Activated T-cell treated with anti-CD3 and anti-CD28 coated beads, Interleukin-2, amount 50 U/mL, for 72 hours (primary cell): ENCODE measurements at regions not wholly inside any gene's neighbourhood (a gene's known extent, or its start where the extent isn't known, plus 50 kb on each side); places are given as distances from the start of the nearest gene placed in this dataset.

ENCODE experiments used
- ATAC-seq, 2 donors: fragments of 150-1000 bp; cut with Tn5 transposase; replicated peaks in 1 of 2; 2 replicates each; pipeline ENCODE4 v1.10.0; 2021; ENCODE audit warnings: moderate library complexity in 2 of 2, mild to moderate bottlenecking in 1 of 2
- DNase-seq, 2 donors: peaks; one replicate each; pipeline ENCODE4 v3.0.0; 2021 to 2022; ENCODE audit warnings: mixed read lengths in 1 of 2
- H3K27ac Mint-ChIP-seq: one replicate; pipeline ENCODE4 v1.8.0; 2022; ENCODE audit warnings: mild to moderate bottlenecking, moderate library complexity, mixed read lengths
- H3K27me3 Mint-ChIP-seq: one replicate; pipeline ENCODE4 v1.8.0; 2022; ENCODE audit warnings: low read depth, mixed read lengths
- H3K36me3 Mint-ChIP-seq, 2 donors: one replicate each; pipeline ENCODE4 v1.8.0; 2022; ENCODE audit warnings: mixed read lengths in 2 of 2, mild to moderate bottlenecking in 1 of 2; ENCODE audit not compliant: insufficient read depth in 2 of 2
- H3K4me1 Mint-ChIP-seq: one replicate; pipeline ENCODE4 v1.8.0; 2022; ENCODE audit warnings: low read depth, mixed read lengths
- H3K4me3 Mint-ChIP-seq, 2 donors: one replicate each; pipeline ENCODE4 v1.8.0; 2022; ENCODE audit warnings: mild to moderate bottlenecking in 2 of 2, mixed read lengths in 2 of 2, moderate library complexity in 2 of 2
- H3K9me3 Mint-ChIP-seq, 2 donors: one replicate each; pipeline ENCODE4 v1.8.0; 2022; ENCODE audit warnings: mixed read lengths in 2 of 2

DNA sequence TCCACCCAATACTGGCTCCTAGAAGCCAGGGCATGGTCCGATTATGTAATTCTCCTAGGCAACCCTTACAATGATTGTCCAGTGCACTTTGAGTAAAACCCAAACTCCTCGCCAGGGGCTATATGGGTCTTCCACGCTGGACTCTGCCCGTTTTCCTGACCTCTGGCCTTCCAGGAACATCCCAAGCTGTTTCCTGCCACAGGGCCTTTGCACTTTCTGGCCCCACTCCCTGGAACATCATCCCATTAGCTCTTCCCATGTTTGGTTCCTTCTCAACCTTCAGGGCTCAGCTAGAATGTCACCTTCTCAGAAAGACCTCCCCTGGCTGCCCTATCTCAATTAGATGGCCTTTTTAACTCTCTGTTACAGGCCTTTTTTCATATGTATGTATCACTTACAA, 85.4 kb downstream of the IRF2BPL start:
- ATAC-seq (no peak), DNase-seq (no peak)
- Mint-ChIP-seq H3K9me3 (no peaks in the 10 kb centered on the region), H3K27ac (no peak overlapping the region), H3K36me3 (peaks cover 0 to 2% of the 10 kb centered on the region in 2 donors), H3K4me1 (peaks cover 46% of the 10 kb centered on the region), H3K4me3 (peak overlapping the region in 1 of 2 donors; percentile 24), H3K27me3 (no peaks in the 10 kb centered on the region)

- peak; percentile 62 to 66 for ATAC-seq
- H3K27ac Mint-ChIP-seq = peak overlapping the region; percentile 31
- H3K9me3 Mint-ChIP-seq = no peaks in the 10 kb centered on the region
- H3K36me3 Mint-ChIP-seq = peaks cover 0 to 2% of the 10 kb centered on the region in 2 donors
- peaks cover 37% of the 10 kb centered on the region for H3K4me1 Mint-ChIP-seq
- no peaks in the 10 kb centered on the region for H3K27me3 Mint-ChIP-seq
- peak overlapping the region in 1 of 2 donors; percentile 0 for H3K4me3 Mint-ChIP-seq
- peak in 1 of 2 donors; percentile 38 for DNase-seq
Observed at GRCh38 chr14:76941946-76942805, 86.3 kb downstream of the IRF2BPL start.

- Mint-ChIP-seq H3K4me3 (no peak overlapping the region), H3K4me1 (peaks cover 30% of the 10 kb centered on the region), H3K27me3 (no peaks in the 10 kb centered on the region), H3K27ac (no peak overlapping the region), H3K36me3 (no peaks in the 10 kb centered on the region), H3K9me3 (no peaks in the 10 kb centered on the region)
- DNase-seq = no peak
- ATAC-seq = no peak
Observed at GRCh38 chr14:76941544-76941943, 87.0 kb downstream of the IRF2BPL start.

- no peak for DNase-seq
- no peaks in the 10 kb centered on the region for H3K27me3 Mint-ChIP-seq
- ATAC-seq = no peak
- no peak overlapping the region for H3K27ac Mint-ChIP-seq
- H3K4me1 Mint-ChIP-seq = peaks cover 20% of the 10 kb centered on the region
- H3K36me3 Mint-ChIP-seq = no peaks in the 10 kb centered on the region
- no peak overlapping the region for H3K4me3 Mint-ChIP-seq
- no peaks in the 10 kb centered on the region for H3K9me3 Mint-ChIP-seq
Observed at GRCh38 chr14:76940021-76940760, 88.3 kb downstream of the IRF2BPL start.

GRCh38 chr14:76939015-76939742, 89.3 kb downstream of the IRF2BPL start:
- H3K9me3 Mint-ChIP-seq = no peaks in the 10 kb centered on the region
- DNase-seq (no peak), ATAC-seq (no peak)
- no peak overlapping the region for H3K4me3 Mint-ChIP-seq
- no peak overlapping the region for H3K27ac Mint-ChIP-seq
- no peaks in the 10 kb centered on the region for H3K27me3 Mint-ChIP-seq
- peaks cover 16% of the 10 kb centered on the region for H3K4me1 Mint-ChIP-seq
- H3K36me3 Mint-ChIP-seq = no peaks in the 10 kb centered on the region

DNA sequence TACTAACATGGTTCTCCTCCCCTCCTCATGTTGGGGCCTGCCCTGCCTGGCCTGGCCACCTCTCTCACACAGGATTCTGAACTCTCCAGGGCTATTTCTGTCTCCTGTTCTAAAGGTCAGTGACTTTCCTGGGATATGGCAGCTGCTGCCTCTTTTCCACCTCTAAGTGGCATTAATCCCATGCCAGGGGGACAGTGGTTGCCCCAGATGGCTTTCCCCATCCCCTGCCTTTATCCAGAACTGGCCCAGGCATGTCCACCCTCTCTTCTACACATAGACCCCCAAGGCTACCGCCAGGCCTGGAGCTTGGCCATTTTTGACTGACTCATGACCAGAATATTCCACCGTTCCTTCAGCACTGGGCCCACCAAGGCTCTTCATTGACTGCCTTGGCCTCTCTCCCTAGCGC, 90.4 kb downstream of the IRF2BPL start:
- Mint-ChIP-seq H3K27ac (no peak overlapping the region), H3K4me1 (peaks cover 18% of the 10 kb centered on the region), H3K27me3 (no peaks in the 10 kb centered on the region), H3K4me3 (no peak overlapping the region), H3K9me3 (no peaks in the 10 kb centered on the region), H3K36me3 (no peaks in the 10 kb centered on the region)
- DNase-seq = no peak
- ATAC-seq = no peak

DNA sequence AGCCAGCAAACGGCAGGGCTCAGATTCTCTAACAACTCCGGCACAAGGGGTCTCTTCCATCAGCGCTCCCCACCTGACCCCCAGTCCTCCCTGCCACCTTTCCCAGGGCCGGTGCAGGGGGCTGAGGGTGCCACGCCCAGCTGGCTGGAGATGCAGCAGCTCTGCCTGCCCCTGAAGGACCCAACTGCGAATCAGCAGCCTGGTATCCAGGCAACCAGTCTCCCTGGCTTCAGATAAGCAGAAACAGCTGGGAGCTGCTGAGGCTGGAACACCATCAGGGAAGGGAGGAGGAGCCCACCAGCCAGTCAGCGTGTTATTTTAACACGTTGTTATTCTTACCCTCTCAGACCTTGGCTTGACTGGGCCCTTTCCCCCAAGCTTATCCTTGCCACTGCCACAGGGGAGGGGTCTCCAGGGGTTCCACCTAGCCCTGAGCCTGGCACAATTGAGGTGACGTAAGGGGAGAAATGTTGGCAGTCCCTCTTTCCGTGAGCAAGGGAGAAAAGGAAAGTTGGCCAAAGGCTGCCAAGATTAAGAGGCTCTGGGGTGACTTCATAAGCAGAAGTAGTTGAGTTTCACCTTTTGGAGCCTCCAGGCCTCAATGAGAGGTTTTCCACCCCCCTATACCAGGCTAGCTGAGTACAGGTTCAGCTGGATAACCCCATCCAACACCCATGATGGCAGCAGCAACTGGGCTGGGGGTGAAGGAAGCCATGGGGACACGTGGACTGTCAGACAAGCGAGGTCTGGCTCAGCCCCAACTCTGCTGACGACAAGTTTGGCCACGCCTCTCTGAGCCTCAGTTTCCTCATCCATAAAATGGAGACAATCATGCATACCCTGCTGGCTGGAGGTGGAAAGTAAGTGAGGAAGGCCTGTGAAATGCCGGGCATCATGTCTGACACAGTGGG, 91.1 kb downstream of the IRF2BPL start:
- no peaks in the 10 kb centered on the region for H3K9me3 Mint-ChIP-seq
- H3K27me3 Mint-ChIP-seq = no peaks in the 10 kb centered on the region
- no peak for DNase-seq
- no peak overlapping the region for H3K27ac Mint-ChIP-seq
- H3K4me1 Mint-ChIP-seq = peaks cover 12% of the 10 kb centered on the region
- no peak for ATAC-seq
- no peak overlapping the region for H3K4me3 Mint-ChIP-seq
- H3K36me3 Mint-ChIP-seq = no peaks in the 10 kb centered on the region

- H3K27ac Mint-ChIP-seq = no peak overlapping the region
- no peaks in the 10 kb centered on the region for H3K9me3 Mint-ChIP-seq
- no peaks in the 10 kb centered on the region for H3K27me3 Mint-ChIP-seq
- no peak overlapping the region for H3K4me3 Mint-ChIP-seq
- no peak for ATAC-seq
- no peak for DNase-seq
- H3K4me1 Mint-ChIP-seq = peaks cover 9% of the 10 kb centered on the region
- no peaks in the 10 kb centered on the region for H3K36me3 Mint-ChIP-seq
Observed at GRCh38 chr14:76936483-76936882, 92.0 kb downstream of the IRF2BPL start.

GRCh38 chr14:76933515-76933914, 95.0 kb downstream of the IRF2BPL start:
- no peak for ATAC-seq
- H3K36me3 Mint-ChIP-seq = no peaks in the 10 kb centered on the region
- no peak overlapping the region for H3K4me3 Mint-ChIP-seq
- peaks cover 39% of the 10 kb centered on the region for H3K4me1 Mint-ChIP-seq
- no peaks in the 10 kb centered on the region for H3K27me3 Mint-ChIP-seq
- no peak for DNase-seq
- no peaks in the 10 kb centered on the region for H3K9me3 Mint-ChIP-seq
- no peak overlapping the region for H3K27ac Mint-ChIP-seq

DNA sequence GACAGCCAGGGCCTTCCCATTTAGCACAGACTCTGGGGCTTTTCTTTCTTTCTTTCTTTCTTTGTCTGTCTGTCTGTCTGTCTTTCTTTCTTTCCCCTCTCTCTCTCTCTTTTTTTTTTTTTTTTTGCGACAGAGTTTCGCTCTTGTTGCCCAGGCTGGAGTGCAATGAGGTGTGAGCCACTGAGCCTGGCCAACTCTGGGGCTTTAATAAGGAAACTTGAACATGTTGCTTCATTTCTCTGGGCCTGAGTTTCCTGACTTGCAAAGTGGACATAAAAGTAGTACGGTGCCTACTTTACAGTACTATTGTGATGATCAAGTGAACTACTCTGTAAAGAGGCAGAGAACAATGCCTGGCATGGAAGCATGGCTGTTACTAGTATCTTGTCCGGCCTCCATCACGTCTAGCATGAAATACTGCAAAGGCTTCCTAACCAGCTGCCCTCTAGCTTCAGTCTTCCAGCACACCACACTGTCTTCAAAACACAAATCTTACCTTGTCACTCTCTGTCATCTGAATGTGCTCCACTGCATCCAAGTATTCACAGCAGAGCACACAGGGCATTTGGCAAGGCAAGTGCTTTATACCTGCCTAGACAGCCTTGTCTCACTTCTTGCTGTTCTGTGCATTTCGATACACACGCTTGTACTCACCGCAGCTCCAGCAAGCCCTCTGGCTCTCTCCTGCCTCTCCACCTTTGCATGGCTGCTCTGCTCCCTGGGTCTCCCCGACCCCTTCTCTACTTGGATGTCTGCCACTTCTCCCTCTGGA, 96.7 kb downstream of the IRF2BPL start:
- H3K4me1 Mint-ChIP-seq = peaks cover 56% of the 10 kb centered on the region
- ATAC-seq (no peak), DNase-seq (no peak)
- H3K9me3 Mint-ChIP-seq = no peaks in the 10 kb centered on the region
- no peaks in the 10 kb centered on the region for H3K27me3 Mint-ChIP-seq
- no peaks in the 10 kb centered on the region for H3K36me3 Mint-ChIP-seq
- H3K27ac Mint-ChIP-seq = peak overlapping the region; percentile 74
- H3K4me3 Mint-ChIP-seq = peak overlapping the region in 1 of 2 donors; percentile 13

DNA sequence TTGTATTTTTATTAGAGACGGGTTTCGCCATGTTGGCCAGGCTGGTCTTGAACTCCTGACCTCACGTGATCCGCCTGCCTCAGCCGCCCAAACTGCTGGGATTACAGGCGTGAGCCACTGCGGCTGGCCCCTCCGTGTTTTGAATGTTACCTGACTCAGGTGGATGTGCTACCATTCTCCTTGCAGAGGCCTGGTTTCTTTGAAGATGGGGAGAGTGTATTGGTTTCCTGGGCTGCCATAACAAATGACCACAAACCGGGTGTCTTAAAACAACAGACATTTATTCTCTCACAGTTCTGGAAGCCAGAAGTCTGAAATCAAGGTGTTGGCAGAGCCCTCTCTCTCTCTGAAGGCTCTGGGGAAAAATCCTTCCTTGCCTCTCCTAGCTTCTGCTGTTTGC, 98.0 kb downstream of the IRF2BPL start:
- Mint-ChIP-seq H3K4me1 (peaks cover 67% of the 10 kb centered on the region), H3K27ac (no peak overlapping the region)

DNA sequence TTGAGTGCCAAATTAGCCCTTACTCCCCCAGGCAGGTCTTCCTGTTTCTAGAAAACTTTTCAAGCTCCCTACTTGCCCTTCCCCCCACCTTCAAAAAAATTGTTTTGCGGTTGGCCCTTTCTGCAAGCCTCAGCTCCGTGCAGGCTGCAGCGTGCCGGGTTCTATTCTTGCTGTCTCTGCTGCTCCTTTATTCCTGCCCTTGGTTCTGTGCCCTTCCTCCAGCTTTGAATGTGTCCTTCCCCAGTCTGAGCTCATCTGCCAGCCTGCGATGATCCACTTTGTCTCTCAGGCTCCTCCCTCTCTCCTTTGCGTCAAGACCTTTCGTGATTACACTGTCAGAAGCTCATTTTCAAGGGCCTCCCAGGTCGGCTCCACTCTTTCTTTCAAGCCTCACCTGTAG, 98.6 kb downstream of the IRF2BPL start:
- Mint-ChIP-seq H3K9me3 (no peaks in the 10 kb centered on the region), H3K27me3 (no peaks in the 10 kb centered on the region), H3K4me1 (peaks cover 72% of the 10 kb centered on the region), H3K4me3 (peak overlapping the region; percentile 69 to 75), H3K36me3 (no peaks in the 10 kb centered on the region), H3K27ac (peak overlapping the region; percentile 2)
- ATAC-seq = peak; percentile 88 to 94
- peak; percentile 63 to 71 for DNase-seq

More for the DNA sequence above, 98.0 kb downstream of the IRF2BPL start:
- no peak for ATAC-seq
- Mint-ChIP-seq H3K36me3 (no peaks in the 10 kb centered on the region), H3K27me3 (no peaks in the 10 kb centered on the region), H3K4me3 (peak overlapping the region; percentile 14 to 75), H3K9me3 (no peaks in the 10 kb centered on the region)
- no peak for DNase-seq
